Omental fat pad (tissue), 3 donors: ENCODE measurements at regions not wholly inside any gene's neighbourhood (a gene's known extent, or its start where the extent isn't known, plus 50 kb on each side); places are given as distances from the start of the nearest gene placed in this dataset.

ENCODE experiments used
- ATAC-seq: fragments of 150-250 bp; one replicate; pipeline ENCODE4 v1.9.1; 2016; ENCODE audit warnings: mild to moderate bottlenecking, moderate library complexity; ENCODE audit not compliant: low FRiP score
- DNase-seq: peaks from one replicate; pipeline ENCODE4 v3.0.0-alpha.2; 2019; ENCODE audit warnings: low spot score
- CTCF ChIP-seq, 3 donors: fragments of 450-650 bp; IDR thresholded peaks; one replicate each; pipeline ENCODE4 v1.5.1; 2016 to 2017; ENCODE audit warnings: antibody characterized with exemption in 3 of 3, mild to moderate bottlenecking in 3 of 3, moderate library complexity in 2 of 3

GRCh38 chr7:24500599-24500998 is 72.7 kb upstream of the PALS2 start:
- ATAC-seq (no peak), DNase-seq (no peak)
- TF ChIP-seq CTCF (IDR thresholded peaks at IDR 0.05), result no peak

- DNase-seq (no peak), ATAC-seq (no peak)
- no peak for TF ChIP-seq CTCF (IDR thresholded peaks at IDR 0.05)
Observed at GRCh38 chr7:24501009-24501408, 72.2 kb upstream of the PALS2 start.

- ATAC-seq (no peak), DNase-seq (no peak)
- no peak for TF ChIP-seq CTCF (IDR thresholded peaks at IDR 0.05)
Observed at GRCh38 chr7:24501443-24502134, 71.7 kb upstream of the PALS2 start.

GRCh38 chr7:24502135-24502488 is 71.1 kb upstream of the PALS2 start:
- no peak for ATAC-seq
- no peak for TF ChIP-seq CTCF (IDR thresholded peaks at IDR 0.05)
- DNase-seq, result no peak

GRCh38 chr7:24503506-24503905 is 69.7 kb upstream of the PALS2 start:
- TF ChIP-seq CTCF (IDR thresholded peaks at IDR 0.05), result no peak
- ATAC-seq (no peak), DNase-seq (no peak)

GRCh38 chr7:24504040-24504439 is 69.2 kb upstream of the PALS2 start:
- no peak for ATAC-seq
- no peak for DNase-seq

More at GRCh38 chr7:24504040-24504439, 69.2 kb upstream of the PALS2 start:
- TF ChIP-seq CTCF (IDR thresholded peaks at IDR 0.05), result no peak
